Body of pancreas (tissue), 4 donors: ENCODE measurements at regions not wholly inside any gene's neighbourhood (a gene's known extent, or its start where the extent isn't known, plus 50 kb on each side); places are given as distances from the start of the nearest gene placed in this dataset.
A peak's percentile ranks its signal among the peaks of the same experiment; 100 is the strongest.

Source experiments
- ATAC-seq: fragments of 150-250 bp; one replicate; pipeline ENCODE4 v1.9.1; 2016
- DNase-seq, 4 donors: peaks; one replicate each; pipeline ENCODE4 v3.0.0-alpha.2; 2019
- H3K27ac ChIP-seq, 4 donors: fragments of 200-600 bp; sonication (generic); 1 replicate in 3 of 4; 2 replicates in 1 of 4; pipeline versions ENCODE4 v1.5.1 to v1.6.1; 2016 to 2019; ENCODE audit warnings: mild to moderate bottlenecking in 1 of 4, mixed read lengths in 1 of 4, moderate library complexity in 1 of 4
- H3K27me3 ChIP-seq, 2 donors: fragments of 200-600 bp; sonication (generic); one replicate each; pipeline ENCODE4 v1.6.0; 2016; ENCODE audit warnings: mild to moderate bottlenecking in 1 of 2
- H3K36me3 ChIP-seq, 2 donors: fragments of 200-600 bp; sonication (generic); replicated peaks in 1 of 2; 2 replicates each; pipeline ENCODE4 v1.5.1; 2016; ENCODE audit warnings: low read depth in 2 of 2; ENCODE audit not compliant: insufficient read depth in 1 of 2
- H3K4me1 ChIP-seq: fragments of 200-600 bp; sonication (generic); one replicate; pipeline ENCODE4 v1.6.0; 2016
- H3K4me3 ChIP-seq, 2 donors: fragments of 200-600 bp; sonication (generic); 1 replicate in 1 of 2; 2 replicates in 1 of 2; pipeline ENCODE4 v1.5.1; 2016 to 2019
- H3K9me3 ChIP-seq, 3 donors: fragments of 200-600 bp; sonication (generic); 1 replicate in 2 of 3; 2 replicates in 1 of 3; pipeline ENCODE4 v1.5.1; 2016
- CTCF ChIP-seq, 7 experiments: fragments of 450-650 bp in 4 of 7; fragments of 200-600 bp in 3 of 7; sonication (generic) in 3 of 7; IDR thresholded peaks; one replicate each; pipeline ENCODE4 v1.5.1; 2016 to 2019; ENCODE audit warnings: antibody characterized with exemption in 7 of 7
- POLR2A ChIP-seq, 3 donors: fragments of 450-650 bp; IDR thresholded peaks; one replicate each; pipeline ENCODE4 v1.6.1; 2016; ENCODE audit warnings: antibody characterized with exemption in 3 of 3, mild to moderate bottlenecking in 2 of 3
- WGBS, 2 donors: methylation state at CpG; one replicate each; pipeline ENCODE4 v1.1.5; 2017; 5-methylcytosine and 5-hydroxymethylcytosine counted together
- intact Hi-C: fragments of 100-400 bp; cut with DNase I; formaldehyde crosslinking; loops from one replicate; pipeline ENCODE4 v1.15.1; 2023

- Histone ChIP-seq H3K4me3 (no peak overlapping the region), H3K27me3 (no peaks in the 10 kb centered on the region), H3K36me3 (no peaks in the 10 kb centered on the region), H3K27ac (no peak overlapping the region), H3K9me3 (no peaks in the 10 kb centered on the region), H3K4me1 (no peaks in the 10 kb centered on the region)
- TF ChIP-seq POLR2A (IDR thresholded peaks at IDR 0.05) (no peak), CTCF (IDR thresholded peaks at IDR 0.05) (no peak)
- intact Hi-C loops, result no loop called here
- no peak for ATAC-seq
- DNase-seq, result no peak
These were observed 82.4 kb upstream of the INHBA start for GRCh38 chr7:41785265-41785664.

GRCh38 chr7:41779918-41780317 lies 77.0 kb upstream of the INHBA start:
- Histone ChIP-seq H3K36me3 (no peaks in the 10 kb centered on the region), H3K4me3 (no peak overlapping the region), H3K4me1 (no peaks in the 10 kb centered on the region), H3K27ac (no peak overlapping the region), H3K9me3 (no peaks in the 10 kb centered on the region), H3K27me3 (no peaks in the 10 kb centered on the region)
- ATAC-seq, result no peak
- WGBS, 2 donors, result 45 to 53% methylated on average over 2 of the region's 2 CpGs
- intact Hi-C loops, result no loop called here
- TF ChIP-seq CTCF (IDR thresholded peaks at IDR 0.05), result no peak
- no peak for TF ChIP-seq POLR2A (IDR thresholded peaks at IDR 0.05)
- peak in 1 of 4 donors; percentile 8 for DNase-seq

GRCh38 chr7:41777894-41778596 lies 75.2 kb upstream of the INHBA start:
- 44 to 49% methylated on average over 5 of the region's 5 CpGs for WGBS, 2 donors
- intact Hi-C loops, result no loop called here
- Histone ChIP-seq H3K27ac (no peak overlapping the region), H3K4me1 (no peaks in the 10 kb centered on the region), H3K4me3 (no peak overlapping the region), H3K36me3 (no peaks in the 10 kb centered on the region), H3K9me3 (no peaks in the 10 kb centered on the region), H3K27me3 (no peaks in the 10 kb centered on the region)
- DNase-seq (peak in 1 of 4 donors; percentile 11), ATAC-seq (no peak)
- no peak for TF ChIP-seq POLR2A (IDR thresholded peaks at IDR 0.05)

GRCh38 chr7:41774966-41775365 lies 72.1 kb upstream of the INHBA start:
- no peak overlapping the region for H3K4me3 ChIP-seq
- ATAC-seq (no peak), DNase-seq (no peak)
- no peaks in the 10 kb centered on the region for H3K36me3 ChIP-seq
- TF ChIP-seq POLR2A (IDR thresholded peaks at IDR 0.05) (no peak), CTCF (IDR thresholded peaks at IDR 0.05) (no peak)
- H3K27ac ChIP-seq, result no peak overlapping the region
- H3K9me3 ChIP-seq, result no peaks in the 10 kb centered on the region
- H3K4me1 ChIP-seq, result no peaks in the 10 kb centered on the region
- no peaks in the 10 kb centered on the region for H3K27me3 ChIP-seq
- intact Hi-C loops, result no loop called here
- 77 to 82% methylated on average over 11 of the region's 11 CpGs for WGBS, 2 donors

GRCh38 chr7:41773756-41774155 lies 70.9 kb upstream of the INHBA start:
- Histone ChIP-seq H3K9me3 (no peaks in the 10 kb centered on the region), H3K36me3 (no peaks in the 10 kb centered on the region), H3K27me3 (no peaks in the 10 kb centered on the region), H3K4me3 (no peak overlapping the region), H3K4me1 (no peaks in the 10 kb centered on the region), H3K27ac (no peak overlapping the region)
- intact Hi-C loops, result no loop called here
- TF ChIP-seq CTCF (IDR thresholded peaks at IDR 0.05), result no peak
- no peak for ATAC-seq
- 63 to 73% methylated on average over 4 of the region's 4 CpGs for WGBS, 2 donors
- no peak for DNase-seq
